HG02870 (cell line): ENCODE measurements at regions not wholly inside any gene's neighbourhood (a gene's known extent, or its start where the extent isn't known, plus 50 kb on each side); places are given as distances from the start of the nearest gene placed in this dataset.

Experiments used
- ATAC-seq: cut with Tn5 transposase; IDR thresholded peaks from one replicate; pipeline ENCODE4 v1.9.1; 2021; ENCODE audit warnings: mild to moderate bottlenecking, moderate library complexity; ENCODE audit not compliant: unreplicated experiment

DNA sequence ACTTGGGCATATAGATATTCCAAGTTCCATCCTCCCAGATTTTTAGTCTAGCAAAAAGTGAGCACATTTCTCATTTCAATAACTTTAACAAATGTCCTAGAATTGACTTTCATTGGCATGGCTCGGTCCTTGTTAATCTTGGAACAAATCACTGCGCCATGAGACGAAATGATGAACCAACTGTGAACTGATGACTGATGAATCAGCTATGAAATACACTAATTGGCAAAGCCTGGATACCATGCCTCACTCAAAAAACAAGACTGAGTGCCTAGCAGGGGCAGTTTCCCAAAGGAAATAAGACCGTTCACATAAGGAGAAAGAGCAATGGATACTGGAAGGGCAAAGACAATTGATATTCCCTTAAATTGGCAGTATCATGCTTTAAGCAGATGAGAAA is 248.6 kb upstream of the VEGFC start:
- no peak for ATAC-seq

GRCh38 chr4:177047070-177047850 is 254.5 kb upstream of the VEGFC start:
- peak; percentile 73 for ATAC-seq

- no peak for ATAC-seq
These were observed 255.1 kb upstream of the VEGFC start for GRCh38 chr4:177047851-177048174.

DNA sequence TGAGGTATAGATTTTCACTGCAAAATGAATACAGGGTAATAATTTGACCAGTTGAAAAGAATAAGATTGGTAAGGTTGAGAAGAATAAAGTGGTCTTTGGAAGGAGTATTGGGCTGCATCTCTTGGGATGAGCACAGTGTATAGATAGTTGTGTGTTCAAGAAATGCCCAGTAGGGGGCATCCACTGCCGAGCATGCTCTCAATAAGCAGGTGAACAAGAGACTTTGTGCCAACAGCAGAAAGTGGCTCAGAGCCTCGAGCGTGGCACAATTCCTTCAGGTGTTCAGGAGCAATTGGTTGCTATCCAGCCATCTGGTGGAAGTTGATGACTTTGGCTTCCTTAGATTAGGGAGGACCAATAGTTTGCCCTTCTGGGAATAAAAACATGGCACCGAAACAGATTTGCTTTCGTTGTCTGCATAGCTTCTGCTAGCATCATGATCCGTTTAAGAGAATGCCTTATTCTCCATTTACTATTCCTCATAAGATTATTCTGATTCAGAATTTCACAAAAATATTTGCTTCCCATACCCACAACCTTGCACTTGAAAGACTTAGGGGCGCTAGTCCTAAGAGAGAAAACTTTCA is 258.1 kb upstream of the NEIL3 start:
- ATAC-seq: peak; percentile 94

GRCh38 chr4:177052211-177052934 is 257.3 kb upstream of the NEIL3 start:
- no peak for ATAC-seq

DNA sequence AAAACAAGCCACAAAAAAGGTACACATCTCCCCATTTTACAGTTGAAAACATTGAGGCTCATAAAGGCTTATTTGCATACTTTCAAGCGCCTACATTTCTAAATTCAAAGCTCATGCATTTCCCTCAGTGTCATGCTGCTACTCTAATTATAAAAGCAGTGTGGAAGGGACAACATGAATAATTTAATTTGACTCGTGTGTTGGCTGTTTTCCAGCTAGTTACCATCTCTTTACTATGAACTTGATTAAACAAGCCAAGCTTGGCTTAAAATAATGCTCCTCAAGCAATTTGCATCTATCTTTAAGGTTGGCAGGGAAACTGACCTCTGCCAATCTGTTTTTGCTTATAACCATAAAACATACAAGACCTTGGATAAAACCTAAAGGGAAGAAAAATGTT is 252.5 kb upstream of the NEIL3 start:
- no peak for ATAC-seq

DNA sequence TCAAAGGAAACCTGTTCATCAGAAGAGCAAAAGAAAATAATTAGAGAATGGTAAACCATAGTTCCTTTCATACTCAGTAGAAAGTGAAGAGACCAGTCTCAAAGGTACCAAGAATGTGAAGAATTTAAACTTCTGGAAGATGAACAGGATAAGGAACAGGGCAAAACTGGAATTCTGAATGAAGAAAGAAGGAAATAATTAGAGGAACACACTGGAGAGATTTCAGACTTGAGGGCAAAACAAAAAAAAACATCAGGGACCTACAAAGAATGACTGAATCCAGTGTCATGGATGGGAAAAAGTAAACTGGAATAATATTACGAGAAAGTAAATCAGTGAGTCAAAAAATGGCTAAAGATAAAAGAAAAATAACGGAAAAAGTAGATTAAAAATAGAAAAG is 245.6 kb upstream of the NEIL3 start:
- ATAC-seq: no peak

DNA sequence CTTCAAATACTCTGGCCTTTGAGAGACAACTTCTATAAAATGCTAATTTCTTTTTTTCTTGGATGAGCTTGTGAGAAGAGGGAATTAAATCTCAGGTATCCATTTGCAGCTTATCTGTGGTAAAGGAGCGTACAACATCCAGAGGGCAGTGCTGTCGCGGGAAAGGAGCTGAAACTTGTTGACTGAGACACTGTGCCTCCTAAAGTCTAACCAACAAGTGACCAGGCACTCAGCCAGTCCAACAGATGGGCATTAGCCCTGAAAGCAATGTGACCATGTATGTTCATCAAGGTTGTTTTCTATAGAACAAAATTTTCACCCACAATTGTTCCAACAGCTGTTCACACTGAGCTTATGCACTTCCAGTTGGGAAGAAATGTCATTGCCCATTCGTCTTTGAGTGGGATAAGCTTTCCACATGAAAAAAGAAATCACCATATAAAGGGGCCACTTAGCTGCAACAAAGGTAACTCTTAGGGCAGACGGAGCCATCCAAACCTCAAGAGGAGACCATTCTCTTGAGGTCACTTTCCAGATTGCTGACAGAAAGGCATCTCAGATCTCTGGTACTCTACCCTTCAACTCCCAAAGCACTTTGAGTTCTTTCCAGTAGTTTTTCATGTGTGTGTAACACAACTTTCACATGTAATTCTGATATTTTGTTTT is 244.8 kb upstream of the NEIL3 start:
- ATAC-seq: no peak

DNA sequence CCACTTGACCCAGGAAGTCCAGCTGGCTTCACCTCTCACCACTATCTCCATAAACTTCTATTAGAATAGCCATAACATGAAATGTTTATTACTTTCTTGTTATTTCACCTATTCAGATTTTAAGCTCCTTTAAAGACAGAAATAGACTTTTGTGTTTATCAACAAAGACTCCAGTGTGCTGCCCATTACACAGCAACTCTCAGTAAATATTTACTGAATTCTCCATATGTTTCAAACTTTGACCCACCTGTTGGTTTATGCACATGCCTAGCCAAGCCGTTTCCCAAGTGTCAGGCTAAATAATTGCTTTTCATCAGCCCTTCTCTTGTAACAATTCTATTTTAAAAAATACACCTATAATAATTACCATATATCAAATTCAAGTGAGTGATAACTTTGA is 242.9 kb upstream of the NEIL3 start:
- no peak for ATAC-seq

- no peak for ATAC-seq
These were observed 239.1 kb upstream of the NEIL3 start for GRCh38 chr4:177070533-177071058.

DNA sequence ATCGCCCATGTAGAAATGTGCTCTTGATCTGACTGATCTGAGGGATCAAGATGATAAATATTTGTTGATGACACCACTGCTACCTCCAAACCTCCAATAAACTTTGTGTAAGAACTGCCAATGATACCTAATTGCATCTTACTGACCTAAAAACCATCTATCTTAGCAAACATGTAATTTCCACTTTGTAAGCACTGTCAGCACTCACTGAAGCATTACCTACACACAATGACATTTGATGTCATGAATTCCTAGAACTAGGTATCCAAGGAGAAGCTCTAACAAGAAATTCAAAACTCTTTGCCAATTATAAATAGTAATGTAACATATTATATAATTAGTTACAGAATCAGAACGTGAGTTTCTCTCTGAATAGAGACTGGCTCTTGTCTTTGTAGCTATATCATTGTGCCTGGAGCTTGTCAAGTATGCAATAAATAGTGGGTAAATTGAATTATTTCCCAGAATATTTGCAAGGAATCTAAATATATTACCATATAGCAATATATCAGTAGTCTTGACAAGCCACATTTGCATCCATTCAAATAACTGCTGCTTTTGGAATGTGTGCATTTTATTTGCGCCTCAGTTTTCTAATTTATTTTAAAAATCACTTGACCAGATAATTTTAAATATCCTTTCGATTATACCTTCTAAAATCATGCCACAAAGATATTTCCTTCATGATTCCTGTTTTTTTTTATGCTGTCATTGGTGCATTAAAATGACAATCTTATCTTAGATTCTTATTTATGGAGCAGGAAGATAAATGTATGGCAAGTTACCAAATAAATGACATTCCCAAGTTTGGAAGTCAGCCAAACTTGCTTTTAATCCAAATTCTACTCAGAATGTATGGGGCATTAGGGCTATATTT is 232.3 kb upstream of the NEIL3 start:
- ATAC-seq: no peak

GRCh38 chr4:177079327-177079726 is 230.3 kb upstream of the NEIL3 start:
- ATAC-seq: no peak

DNA sequence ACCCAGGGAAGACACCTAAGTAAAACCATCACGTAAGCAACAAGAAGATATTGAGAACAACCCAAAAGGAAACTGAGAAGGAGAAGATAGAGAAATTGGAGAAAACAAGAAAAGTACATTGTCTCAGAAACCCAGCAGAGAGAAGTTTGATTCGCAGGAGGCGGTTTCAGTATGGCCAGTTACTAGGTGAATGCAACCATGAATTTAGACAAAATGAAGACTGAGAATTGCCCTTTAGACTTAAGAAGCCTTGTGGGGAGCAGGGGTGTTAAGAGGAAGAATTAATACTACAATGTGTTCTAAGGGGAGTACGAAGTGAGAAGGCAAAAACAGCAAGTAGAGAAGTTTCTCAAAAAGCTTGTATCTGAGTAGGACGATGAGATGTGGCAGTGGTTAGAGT is 229.3 kb upstream of the NEIL3 start:
- no peak for ATAC-seq

DNA sequence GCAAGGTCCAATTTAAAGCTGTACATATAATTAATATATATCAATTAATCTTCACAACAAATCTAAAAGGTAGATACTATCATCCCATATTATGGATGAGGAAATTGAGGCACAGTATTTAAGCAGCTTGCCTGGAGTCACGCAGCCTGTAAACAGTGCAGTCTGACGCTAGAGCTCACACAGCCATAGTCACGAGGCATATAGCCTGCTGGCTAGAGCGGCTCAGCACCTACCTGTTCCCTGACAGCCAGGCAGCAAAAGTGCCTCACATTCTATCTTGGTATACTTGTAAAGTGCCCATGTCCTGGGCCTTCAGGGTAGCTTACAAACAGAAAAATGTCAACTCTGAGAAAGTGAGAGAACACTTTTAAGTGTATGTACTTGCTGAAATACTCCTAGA is 222.6 kb upstream of the NEIL3 start:
- ATAC-seq: no peak

- ATAC-seq: no peak
These were observed 222.2 kb upstream of the NEIL3 start for GRCh38 chr4:177087499-177087898.

DNA sequence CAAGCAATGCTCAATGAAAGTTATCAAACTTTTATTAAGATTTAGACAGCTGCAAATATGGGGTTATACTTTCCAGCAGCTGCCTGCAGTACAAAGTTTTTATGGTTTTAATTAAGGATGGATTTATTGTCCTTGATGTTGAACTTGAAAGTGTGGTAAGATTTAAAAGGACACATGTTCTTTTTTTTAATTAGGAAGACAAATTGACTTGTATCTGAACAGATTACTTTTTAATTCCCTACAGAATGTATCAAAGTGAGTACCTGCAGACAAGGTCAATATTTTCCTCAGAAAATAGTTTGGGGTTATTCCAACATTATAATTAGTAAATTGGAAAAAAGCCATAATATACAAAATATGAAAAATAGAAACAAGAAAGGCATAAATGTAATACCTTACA is 218.2 kb upstream of the NEIL3 start:
- no peak for ATAC-seq

DNA sequence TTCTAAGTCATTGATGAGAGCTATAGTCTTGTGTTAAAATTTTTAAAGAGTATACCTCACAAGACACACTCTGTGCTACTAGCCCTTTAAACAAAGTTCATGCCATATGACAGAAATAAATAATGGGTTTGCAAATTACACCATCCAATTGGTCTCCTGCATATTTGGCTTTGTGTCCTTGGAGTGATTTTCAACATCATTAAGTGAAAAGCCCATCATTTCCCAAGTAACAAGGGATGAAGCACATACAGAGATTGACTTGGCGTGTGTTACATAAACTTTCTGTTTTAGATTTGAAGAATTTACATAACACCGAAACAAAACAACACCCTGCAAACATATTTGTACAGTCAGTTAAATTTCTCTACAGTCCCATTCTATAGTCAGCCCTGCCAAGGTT is 216.9 kb upstream of the NEIL3 start:
- ATAC-seq: no peak

- ATAC-seq: no peak
These were observed 215.7 kb upstream of the NEIL3 start for GRCh38 chr4:177093964-177094363.

DNA sequence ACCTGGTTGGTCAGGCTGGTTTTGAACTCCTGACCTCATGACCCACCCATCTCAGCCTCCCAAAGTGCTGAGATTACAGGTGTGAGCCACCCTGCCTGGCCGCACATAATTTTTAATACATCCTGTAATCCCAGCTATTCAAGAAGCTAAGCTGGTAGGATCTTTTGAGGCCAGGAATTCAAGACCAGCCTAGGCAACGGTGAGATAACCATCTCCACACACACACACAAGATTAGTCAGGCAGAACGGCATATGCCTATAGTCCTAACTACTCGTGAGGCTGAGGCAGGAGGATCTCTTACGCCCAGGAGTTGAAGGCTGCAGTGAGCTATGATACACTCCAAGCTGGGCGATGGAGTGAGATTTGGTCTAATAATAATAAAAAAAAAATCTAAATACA is 212.4 kb upstream of the NEIL3 start:
- no peak for ATAC-seq

- ATAC-seq: no peak
These were observed 210.5 kb upstream of the NEIL3 start for GRCh38 chr4:177099211-177099610.

DNA sequence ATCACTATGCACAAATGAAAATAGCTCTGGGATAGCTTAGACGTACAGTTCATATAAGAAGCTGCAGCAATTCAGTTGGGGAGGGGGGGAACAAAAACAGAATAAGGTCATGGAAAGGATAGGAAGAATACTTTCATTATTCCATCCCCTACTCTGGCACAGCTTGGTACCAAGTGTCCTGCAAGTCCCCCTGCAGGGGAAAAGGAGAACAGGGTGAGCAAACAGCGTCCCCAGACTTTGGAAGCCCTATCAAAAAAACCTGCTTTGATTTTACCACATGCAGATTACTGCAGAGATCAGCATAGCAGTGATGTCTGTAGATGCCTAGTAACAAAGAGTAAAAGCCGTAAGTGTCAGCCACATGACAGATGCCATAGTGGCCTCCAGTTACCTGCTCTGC is 209.4 kb upstream of the NEIL3 start:
- no peak for ATAC-seq
